ENCODE measurements at regions not wholly inside any gene's neighbourhood (a gene's known extent, or its start where the extent isn't known, plus 50 kb on each side); places are given as distances from the start of the nearest gene placed in this dataset.
"Not testable (repeated sequence)": the region's sequence is repeated elsewhere in the genome, so short reads cannot be mapped to it uniquely, and the experiment has no call there.

DNA sequence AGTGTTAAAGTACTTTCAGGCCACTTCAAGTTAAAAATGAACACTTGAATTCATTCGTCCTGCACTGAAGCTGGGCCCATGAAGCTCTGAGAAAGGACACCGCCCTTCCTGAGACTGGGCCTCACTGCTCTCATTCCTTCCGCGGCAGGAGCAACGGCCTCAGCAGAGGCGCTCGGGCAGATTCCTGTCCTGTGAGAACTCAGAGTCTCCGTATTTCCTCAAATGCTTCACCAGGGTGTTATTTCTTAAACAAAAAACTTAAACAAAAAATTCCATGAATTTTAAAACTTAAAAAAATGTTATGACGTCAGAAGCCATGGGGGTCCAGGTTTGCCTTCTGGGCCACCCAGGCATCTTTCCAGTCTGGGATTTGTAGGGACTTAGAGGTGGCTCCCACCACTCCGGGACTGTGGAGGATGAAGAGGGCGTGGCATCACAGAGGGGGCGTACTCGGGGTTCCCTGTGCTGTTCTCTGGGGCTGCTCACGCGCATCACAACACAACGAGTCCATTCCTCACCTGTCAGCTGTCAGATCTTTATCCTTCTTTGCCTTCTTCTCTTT lies 115.9 kb upstream of the ASB18 start:
- peaks cover 0 to 9% (median under 1%) of the 10 kb centered on the region in 4 donors for H3K9me3 ChIP-seq
- 84 to 89% methylated on average over 16 of the region's 16 CpGs for WGBS, 2 donors
- no peak overlapping the region for H3K27ac ChIP-seq
- intact Hi-C loops (cut with DNase I) = no loop called here
- H3K4me3 ChIP-seq = no peak overlapping the region
- H3K4me1 ChIP-seq = no peaks in the 10 kb centered on the region
- no peaks in the 10 kb centered on the region for H3K36me3 ChIP-seq
- TF ChIP-seq, protein P1, sequence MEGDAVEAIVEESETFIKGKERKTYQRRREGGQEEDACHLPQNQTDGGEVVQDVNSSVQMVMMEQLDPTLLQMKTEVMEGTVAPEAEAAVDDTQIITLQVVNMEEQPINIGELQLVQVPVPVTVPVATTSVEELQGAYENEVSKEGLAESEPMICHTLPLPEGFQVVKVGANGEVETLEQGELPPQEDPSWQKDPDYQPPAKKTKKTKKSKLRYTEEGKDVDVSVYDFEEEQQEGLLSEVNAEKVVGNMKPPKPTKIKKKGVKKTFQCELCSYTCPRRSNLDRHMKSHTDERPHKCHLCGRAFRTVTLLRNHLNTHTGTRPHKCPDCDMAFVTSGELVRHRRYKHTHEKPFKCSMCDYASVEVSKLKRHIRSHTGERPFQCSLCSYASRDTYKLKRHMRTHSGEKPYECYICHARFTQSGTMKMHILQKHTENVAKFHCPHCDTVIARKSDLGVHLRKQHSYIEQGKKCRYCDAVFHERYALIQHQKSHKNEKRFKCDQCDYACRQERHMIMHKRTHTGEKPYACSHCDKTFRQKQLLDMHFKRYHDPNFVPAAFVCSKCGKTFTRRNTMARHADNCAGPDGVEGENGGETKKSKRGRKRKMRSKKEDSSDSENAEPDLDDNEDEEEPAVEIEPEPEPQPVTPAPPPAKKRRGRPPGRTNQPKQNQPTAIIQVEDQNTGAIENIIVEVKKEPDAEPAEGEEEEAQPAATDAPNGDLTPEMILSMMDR (IDR thresholded peaks at IDR 0.05) = no peak
- TF ChIP-seq EP300 (IDR thresholded peaks at IDR 0.05) (no peak), POLR2A (IDR thresholded peaks at IDR 0.05) (no peak), POLR2AphosphoS5 (IDR thresholded peaks at IDR 0.05) (no peak)
- DNase-seq = no peak
- H3K27me3 ChIP-seq = no peaks in the 10 kb centered on the region

DNA sequence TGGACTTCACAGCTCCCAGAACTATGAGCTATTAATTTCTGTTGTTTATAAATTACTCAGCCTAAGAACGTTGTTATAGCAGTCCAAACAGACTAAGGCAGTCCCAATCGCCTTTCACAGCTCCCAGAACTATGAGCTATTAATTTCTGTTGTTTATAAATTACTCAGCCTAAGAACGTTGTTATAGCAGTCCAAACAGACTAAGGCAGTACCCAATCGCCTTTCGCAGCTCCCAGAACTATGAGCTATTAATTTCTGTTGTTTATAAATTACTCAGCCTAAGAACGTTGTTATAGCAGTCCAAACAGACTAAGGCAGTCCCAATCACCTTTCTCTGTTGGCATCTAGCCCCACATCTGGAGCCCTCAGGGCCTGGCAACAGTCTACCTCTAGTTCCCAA lies 117.0 kb upstream of the ASB18 start:
- H3K27ac ChIP-seq; H3K4me3 ChIP-seq; DNase-seq; H3K36me3 ChIP-seq; H3K4me1 ChIP-seq; H3K27me3 ChIP-seq; H3K9me3 ChIP-seq; intact Hi-C loops (cut with DNase I): not testable (repeated sequence)
- 58 to 67% methylated on average over 6 of the region's 6 CpGs for WGBS, 2 donors

DNA sequence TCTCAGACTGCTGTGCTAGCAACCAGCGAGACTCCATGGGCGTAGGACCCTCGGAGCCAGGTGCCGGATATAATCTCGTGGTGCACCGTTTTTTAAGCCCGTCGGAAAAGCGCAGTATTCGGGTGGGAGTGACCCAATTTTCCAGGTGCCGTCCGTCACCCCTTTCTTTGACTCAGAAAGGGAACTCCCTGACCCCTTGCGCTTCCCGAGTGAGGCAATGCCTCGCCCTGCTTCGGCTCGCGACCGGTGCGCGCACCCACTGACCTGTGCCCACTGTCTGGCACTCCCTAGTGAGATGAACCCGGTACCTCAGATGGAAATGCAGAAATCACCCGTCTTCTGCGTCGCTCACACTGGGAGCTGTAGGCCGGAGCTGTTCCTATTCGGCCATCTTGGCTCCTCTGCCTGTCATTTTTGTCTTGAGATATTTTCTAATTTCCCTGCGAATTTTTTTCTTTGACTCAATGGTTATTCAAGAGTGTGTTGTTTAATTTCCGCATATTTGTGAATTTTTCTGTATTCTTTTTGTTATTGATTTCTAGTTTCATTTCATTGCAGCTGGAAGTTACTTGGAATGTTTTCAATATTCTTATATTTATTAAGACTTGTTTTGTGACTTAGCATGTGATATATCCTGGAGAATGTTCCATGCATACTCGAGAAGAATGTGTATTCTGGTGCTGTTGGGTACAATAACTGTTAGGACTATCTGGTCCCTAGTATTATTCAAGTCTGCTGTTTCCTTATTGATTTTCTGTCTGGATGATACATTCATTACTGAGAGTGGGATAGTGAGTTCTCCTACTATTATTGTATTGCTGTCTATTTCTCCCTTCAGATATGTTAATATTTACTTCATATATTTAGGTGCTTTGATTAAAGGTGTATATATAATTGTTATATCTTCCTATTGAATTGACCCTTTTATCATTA lies 125.3 kb upstream of the ASB18 start:
- DNase-seq; H3K27me3 ChIP-seq; H3K4me1 ChIP-seq; H3K36me3 ChIP-seq; intact Hi-C loops (cut with DNase I); H3K9me3 ChIP-seq; H3K27ac ChIP-seq; H3K4me3 ChIP-seq: not testable (repeated sequence)
- WGBS, 2 donors = 89 to 91% methylated on average over 30 of the region's 30 CpGs

DNA sequence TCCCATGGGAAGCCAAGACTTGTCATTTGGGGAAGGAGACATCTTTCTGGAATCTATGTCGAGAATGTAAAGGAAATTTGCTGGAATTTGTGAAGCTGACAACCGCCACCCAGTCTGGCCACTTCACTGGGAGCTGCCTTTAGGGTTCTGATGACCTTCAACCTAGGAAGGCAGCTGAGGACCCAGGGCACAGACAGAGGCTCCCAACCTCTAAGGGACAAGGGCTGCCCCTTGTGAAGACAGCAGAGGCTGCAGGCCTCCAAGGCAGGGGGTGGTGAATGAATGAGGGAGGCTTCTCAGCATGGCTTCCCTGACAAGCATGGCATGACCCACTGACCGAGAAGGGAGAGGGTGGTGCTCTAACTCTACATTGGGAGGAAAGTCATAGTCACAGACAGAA lies 128.9 kb upstream of the ASB18 start:
- H3K27me3 ChIP-seq = no peaks in the 10 kb centered on the region
- no peaks in the 10 kb centered on the region for H3K36me3 ChIP-seq
- intact Hi-C loops (cut with DNase I) = no loop called here
- no peak for TF ChIP-seq EP300 (IDR thresholded peaks at IDR 0.05)
- no peak for TF ChIP-seq POLR2A (IDR thresholded peaks at IDR 0.05)
- H3K27ac ChIP-seq = no peak overlapping the region
- WGBS, 2 donors = 74 to 88% methylated on average over 3 of the region's 3 CpGs
- no peak overlapping the region for H3K4me3 ChIP-seq
- no peak for DNase-seq
- no peaks in the 10 kb centered on the region for H3K9me3 ChIP-seq
- H3K4me1 ChIP-seq = no peaks in the 10 kb centered on the region

DNA sequence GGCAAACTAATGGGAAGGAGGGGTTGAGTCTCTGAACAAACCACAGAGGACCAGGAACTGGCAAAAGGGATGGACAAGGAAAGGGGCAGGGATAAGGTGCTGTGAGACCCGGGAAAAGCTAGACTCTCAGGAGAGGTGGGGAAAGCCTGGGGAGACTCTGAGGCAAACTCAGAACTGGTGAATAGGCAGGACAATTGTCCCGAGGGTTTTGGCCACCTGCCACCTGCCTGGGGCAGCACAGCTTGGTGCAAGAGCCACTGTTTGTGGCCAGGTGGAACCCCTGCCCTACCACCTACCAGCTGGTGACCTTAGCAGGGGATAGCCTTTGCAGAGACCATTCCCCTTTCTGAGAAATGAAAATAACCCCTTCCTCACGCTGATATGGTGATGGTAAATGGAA lies 129.4 kb upstream of the ASB18 start:
- H3K36me3 ChIP-seq = no peaks in the 10 kb centered on the region
- H3K4me3 ChIP-seq = no peak overlapping the region
- WGBS, 2 donors = 57 to 85% methylated on average over 3 of the region's 3 CpGs
- no peak for DNase-seq
- intact Hi-C loops (cut with DNase I) = no loop called here
- H3K4me1 ChIP-seq = no peaks in the 10 kb centered on the region
- no peaks in the 10 kb centered on the region for H3K27me3 ChIP-seq
- TF ChIP-seq POLR2AphosphoS5 (IDR thresholded peaks at IDR 0.05) = no peak
- H3K9me3 ChIP-seq = no peaks in the 10 kb centered on the region
- H3K27ac ChIP-seq = no peak overlapping the region

DNA sequence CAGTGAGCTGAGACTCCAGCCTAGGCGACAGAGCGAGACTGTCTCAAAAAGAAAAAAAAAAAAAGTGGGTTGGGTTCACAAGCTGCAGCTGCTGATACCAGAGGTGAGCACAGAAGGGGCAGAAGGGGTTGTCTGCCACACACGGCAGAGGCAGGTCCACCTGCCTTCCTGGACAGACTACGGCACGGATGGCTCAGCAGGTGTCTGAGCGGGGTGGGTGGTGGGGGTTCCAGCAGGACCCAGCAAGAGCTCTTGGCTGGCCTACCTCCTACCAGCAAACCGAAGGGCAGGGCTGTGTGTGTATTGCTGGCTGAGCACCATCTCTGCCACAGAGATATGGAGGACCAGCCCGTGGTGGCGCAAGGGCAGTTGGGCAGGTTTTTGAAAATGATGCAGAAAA lies 130.4 kb upstream of the ASB18 start:
- Histone ChIP-seq H3K27ac (no peak overlapping the region), H3K36me3 (no peaks in the 10 kb centered on the region), H3K4me3 (no peak overlapping the region), H3K9me3 (no peaks in the 10 kb centered on the region), H3K4me1 (no peaks in the 10 kb centered on the region), H3K27me3 (no peaks in the 10 kb centered on the region)
- TF ChIP-seq, protein P1 (IDR thresholded peaks at IDR 0.05) = no peak
- TF ChIP-seq POLR2A (IDR thresholded peaks at IDR 0.05) (no peak), EP300 (IDR thresholded peaks at IDR 0.05) (no peak), POLR2AphosphoS5 (IDR thresholded peaks at IDR 0.05) (no peak)
- 90 to 94% methylated on average over 9 of the region's 9 CpGs for WGBS, 2 donors
- intact Hi-C loops (cut with DNase I) = no loop called here
- DNase-seq = no peak

Data from sigmoid colon (tissue), 6 donors.